ENCODE measurements at regions not wholly inside any gene's neighbourhood (a gene's known extent, or its start where the extent isn't known, plus 50 kb on each side); places are given as distances from the start of the nearest gene placed in this dataset.
"Not testable (repeated sequence)": the region's sequence is repeated elsewhere in the genome, so short reads cannot be mapped to it uniquely, and the experiment has no call there.

GRCh38 chr2:89213811-89214210 is 522.3 kb downstream of the RPIA start:
- DNase-seq (ENCODE audit: low read depth in 2 of 2) = not testable (repeated sequence)

GRCh38 chr2:89221474-89221873 is 530.0 kb downstream of the RPIA start:
- DNase-seq (ENCODE audit: low read depth in 2 of 2) = not testable (repeated sequence)

GRCh38 chr2:89222063-89222732 is 530.7 kb downstream of the RPIA start:
- DNase-seq (ENCODE audit: low read depth in 2 of 2) = not testable (repeated sequence)

- not testable (repeated sequence) for DNase-seq (ENCODE audit: low read depth in 2 of 2)
Measured at GRCh38 chr2:89224803-89225202, 533.3 kb downstream of the RPIA start.

GRCh38 chr2:89229979-89230378 is 538.5 kb downstream of the RPIA start:
- not testable (repeated sequence) for DNase-seq (ENCODE audit: low read depth in 2 of 2)

DNA sequence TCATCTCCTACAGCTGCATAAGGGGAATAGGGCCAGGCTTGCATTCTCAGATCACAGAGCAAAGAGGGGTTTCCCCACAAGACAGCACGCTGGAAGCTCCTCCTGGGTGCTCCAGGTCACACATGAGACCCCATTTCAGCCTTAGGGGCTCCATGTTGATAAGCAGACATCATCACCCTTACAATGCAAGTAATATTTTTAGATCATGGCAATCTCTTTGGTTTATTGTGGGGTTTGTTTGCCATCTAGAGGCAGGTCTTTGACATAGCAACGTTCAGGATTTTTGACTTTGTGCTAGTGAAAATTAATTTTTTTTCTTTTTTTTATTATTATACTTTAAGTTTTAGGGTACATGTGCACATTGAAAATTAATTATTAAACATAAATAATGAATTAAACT is 539.8 kb downstream of the RPIA start:
- not testable (repeated sequence) for DNase-seq (ENCODE audit: low read depth in 2 of 2)

- not testable (repeated sequence) for DNase-seq (ENCODE audit: low read depth in 2 of 2)
Measured at GRCh38 chr2:89233931-89234330, 542.5 kb downstream of the RPIA start.

GRCh38 chr2:89234818-89235466 is 543.5 kb downstream of the RPIA start:
- DNase-seq (ENCODE audit: low read depth in 2 of 2) = not testable (repeated sequence)

DNA sequence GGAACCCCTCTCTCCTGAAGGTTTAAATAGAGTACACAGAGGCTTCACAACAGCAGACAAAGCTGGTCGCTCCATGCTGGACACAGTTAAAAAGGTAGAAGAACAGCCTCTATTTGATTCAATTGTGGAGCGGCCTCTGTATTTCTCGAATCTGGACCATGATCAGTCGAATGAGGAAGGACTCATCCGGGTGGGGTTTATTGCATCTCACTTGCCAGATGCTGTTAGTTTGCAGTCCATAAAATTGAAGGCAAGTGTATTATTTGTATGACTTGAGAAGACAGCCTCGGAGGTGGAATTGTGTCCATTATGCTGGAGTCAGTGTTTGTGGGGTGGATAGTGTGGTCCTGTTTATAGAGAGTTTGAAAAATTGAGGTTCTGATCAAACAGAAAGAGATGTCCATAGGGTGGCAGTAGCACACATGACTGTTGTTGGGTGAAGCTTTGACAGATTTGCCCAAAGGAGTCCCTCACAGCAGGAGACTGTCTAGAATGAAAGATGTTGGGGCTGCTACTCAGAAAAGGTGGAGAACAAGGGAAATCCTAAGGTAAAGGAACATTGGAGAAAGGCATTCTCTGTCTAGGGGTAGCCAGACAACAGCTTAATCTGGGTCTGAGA is 545.5 kb downstream of the RPIA start:
- not testable (repeated sequence) for DNase-seq (ENCODE audit: low read depth in 2 of 2)

- not testable (repeated sequence) for DNase-seq (ENCODE audit: low read depth in 2 of 2)
Measured at GRCh38 chr2:89237783-89238182, 546.3 kb downstream of the RPIA start.

GRCh38 chr2:89243114-89243700 is 551.7 kb downstream of the RPIA start:
- DNase-seq (ENCODE audit: low read depth in 2 of 2) = not testable (repeated sequence)

DNA sequence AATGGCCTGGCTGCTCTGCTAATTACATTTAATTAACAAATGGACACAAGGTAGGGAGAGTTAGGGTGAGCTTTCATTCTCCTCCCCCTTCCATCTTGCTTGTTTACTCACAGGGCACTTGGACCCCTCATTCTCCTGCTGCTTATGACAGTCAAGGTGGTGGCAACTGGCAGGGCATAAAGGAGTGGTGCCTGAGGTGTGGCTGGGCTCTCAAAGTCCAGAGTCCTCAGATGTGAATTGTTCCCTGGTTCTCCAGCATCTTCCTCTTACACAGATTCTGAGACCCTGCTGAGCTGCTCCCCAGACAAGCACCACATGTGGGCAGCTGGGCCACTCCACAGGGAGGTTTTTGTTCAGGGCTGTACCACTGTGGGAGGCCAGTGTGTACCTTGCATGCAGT is 552.9 kb downstream of the RPIA start:
- DNase-seq (ENCODE audit: low read depth in 2 of 2) = not testable (repeated sequence)

DNA sequence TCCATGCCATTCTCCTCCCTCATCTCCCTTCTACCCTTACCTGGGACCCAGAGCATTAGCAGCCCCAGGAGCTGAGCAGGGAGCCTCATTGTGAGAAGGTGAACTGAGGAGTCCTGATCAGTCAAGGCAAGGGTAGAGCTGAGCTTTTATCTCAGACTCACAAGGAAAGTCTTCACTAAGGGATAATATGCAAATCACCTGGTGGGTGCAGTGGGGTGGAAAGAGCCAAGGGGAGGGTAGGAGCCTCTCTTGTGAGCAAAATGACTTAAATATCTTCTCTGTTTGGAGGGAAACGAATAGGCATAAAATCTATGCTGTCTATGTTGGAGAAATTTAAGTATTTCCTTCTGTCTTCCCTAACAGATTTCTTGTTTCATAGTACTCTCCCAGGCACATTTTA is 554.0 kb downstream of the RPIA start:
- peak in 1 of 2 donors; percentile 3 for DNase-seq (ENCODE audit: low read depth in 2 of 2)

- peak; percentile 61 to 89 for DNase-seq (ENCODE audit: low read depth in 2 of 2)
Measured at GRCh38 chr2:89246027-89246426, 554.6 kb downstream of the RPIA start.

GRCh38 chr2:89246620-89247019 is 555.1 kb downstream of the RPIA start:
- peak in 1 of 2 donors; percentile 18 for DNase-seq (ENCODE audit: low read depth in 2 of 2)

DNA sequence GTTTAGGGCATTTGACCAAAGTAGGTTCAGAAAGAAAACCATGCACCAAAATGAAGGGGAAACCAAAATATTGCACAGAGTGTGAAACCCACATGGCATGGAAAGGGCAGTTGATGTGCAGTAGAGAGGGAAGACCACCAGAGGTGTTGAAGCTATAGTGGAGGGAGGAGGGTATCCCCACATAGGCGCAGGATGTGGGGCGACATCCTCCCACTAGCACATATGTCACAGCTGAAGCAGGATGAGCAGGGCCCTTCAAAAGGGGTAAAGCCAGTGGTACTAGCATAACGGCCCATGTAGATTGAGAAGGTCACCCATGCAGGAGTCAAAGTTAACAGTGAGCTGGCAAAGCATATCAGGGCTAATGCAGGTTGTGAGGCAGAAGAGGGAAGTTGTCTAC is 563.5 kb downstream of the RPIA start:
- DNase-seq (ENCODE audit: low read depth in 2 of 2) = not testable (repeated sequence)

DNA sequence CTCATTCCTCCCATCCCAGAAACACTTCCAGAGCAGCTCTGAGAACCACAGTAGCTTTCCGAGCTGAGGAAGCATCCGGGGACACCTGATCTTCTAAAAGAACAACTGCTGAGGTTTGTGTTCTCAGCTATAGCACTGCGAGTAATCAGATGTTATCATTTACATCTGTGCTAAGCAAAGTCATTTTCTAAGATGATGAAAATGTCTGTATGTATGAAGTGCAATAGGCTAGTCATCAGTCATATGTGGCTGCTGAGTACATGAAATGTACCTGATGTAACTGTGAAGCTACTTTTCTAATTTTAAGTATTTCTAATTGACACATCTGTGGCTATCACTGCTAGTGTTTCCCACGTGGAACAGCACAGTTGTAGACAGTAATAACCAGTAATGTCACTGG is 582.0 kb downstream of the RPIA start:
- DNase-seq (ENCODE audit: low read depth in 2 of 2) = not testable (repeated sequence)

- not testable (repeated sequence) for DNase-seq (ENCODE audit: low read depth in 2 of 2)
Measured at GRCh38 chr2:89280536-89280935, 589.1 kb downstream of the RPIA start.

- DNase-seq (ENCODE audit: low read depth in 2 of 2) = not testable (repeated sequence)
Measured at GRCh38 chr2:89286448-89287080, 595.1 kb downstream of the RPIA start.

DNA sequence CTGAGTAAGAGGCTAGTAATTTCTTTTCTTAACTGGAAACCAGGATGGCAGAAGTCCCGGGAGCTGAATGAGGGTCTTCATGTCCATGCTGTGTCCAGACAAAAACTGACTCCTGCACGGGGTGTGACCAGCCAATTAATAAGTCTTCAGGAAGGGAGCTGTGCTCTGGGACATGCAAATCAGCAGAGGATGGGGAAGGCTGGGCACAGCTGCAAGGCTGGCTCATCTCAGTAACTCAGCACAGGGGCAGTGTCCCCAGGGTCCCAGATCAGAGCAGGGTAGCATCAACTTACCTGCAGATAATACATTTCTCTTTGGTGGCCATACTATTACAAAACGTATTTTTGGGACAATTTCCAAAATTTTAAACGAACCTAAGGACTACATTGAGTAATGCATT is 595.6 kb downstream of the RPIA start:
- not testable (repeated sequence) for DNase-seq (ENCODE audit: low read depth in 2 of 2)

DNA sequence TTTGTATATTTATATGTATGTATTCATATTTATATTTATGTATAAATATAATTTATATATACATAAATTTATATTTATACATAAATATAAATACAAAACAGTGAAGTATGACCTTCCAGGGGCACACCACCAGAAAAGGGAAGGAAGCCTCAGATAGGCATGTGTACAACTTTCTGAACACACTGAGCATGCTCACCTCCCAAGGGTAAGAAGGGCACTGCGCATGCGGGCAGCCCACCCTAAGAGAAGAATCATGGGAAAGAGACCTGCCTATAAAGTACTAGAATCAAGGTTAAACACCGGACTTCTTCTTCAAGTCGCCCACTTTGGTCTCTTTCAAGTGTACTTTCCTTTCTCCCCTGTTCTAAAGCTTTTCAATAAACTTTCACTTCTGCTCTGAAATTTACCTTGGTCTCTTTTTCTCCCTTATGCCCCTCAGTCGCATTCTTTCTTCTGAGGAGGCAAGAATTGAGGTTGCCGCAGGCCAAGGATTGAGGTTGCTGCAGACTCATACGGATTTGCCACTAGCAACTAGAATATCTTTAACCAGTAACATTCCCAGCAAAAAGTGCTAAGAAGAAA is 600.3 kb downstream of the RPIA start:
- not testable (repeated sequence) for DNase-seq (ENCODE audit: low read depth in 2 of 2)

Measured in dermis microvascular lymphatic vessel endothelial cell (primary cell).